ENCODE measurements at regions not wholly inside any gene's neighbourhood (a gene's known extent, or its start where the extent isn't known, plus 50 kb on each side); places are given as distances from the start of the nearest gene placed in this dataset.

DNA sequence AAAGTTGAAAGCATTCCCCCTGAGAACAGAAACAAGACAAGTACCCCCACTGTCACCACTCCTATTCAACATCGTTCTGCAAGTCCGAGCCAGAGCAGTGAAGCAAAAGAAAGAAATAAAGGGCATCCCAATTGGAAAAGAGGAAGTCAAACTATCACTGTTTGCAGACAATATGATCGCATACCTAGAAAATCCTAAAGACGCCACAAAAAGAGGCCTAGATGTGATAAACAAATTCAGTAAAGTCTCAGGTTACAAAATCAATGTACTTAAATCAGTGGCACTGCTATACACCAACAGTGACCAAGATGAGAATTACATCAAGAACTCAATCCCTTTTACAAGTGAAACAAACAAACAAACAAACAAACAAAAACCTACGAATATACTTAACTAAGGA, 87.7 kb upstream of the COCH start:
- TF ChIP-seq EZH2 (IDR thresholded peaks at IDR 0.05): no peak
- no peak for TF ChIP-seq CTCF (IDR thresholded peaks at IDR 0.05)
- no peak for TF ChIP-seq EZH2phosphoT487 (IDR thresholded peaks at IDR 0.05)
